ENCODE measurements at regions not wholly inside any gene's neighbourhood (a gene's known extent, or its start where the extent isn't known, plus 50 kb on each side); places are given as distances from the start of the nearest gene placed in this dataset.

- TF ChIP-seq, protein P1, sequence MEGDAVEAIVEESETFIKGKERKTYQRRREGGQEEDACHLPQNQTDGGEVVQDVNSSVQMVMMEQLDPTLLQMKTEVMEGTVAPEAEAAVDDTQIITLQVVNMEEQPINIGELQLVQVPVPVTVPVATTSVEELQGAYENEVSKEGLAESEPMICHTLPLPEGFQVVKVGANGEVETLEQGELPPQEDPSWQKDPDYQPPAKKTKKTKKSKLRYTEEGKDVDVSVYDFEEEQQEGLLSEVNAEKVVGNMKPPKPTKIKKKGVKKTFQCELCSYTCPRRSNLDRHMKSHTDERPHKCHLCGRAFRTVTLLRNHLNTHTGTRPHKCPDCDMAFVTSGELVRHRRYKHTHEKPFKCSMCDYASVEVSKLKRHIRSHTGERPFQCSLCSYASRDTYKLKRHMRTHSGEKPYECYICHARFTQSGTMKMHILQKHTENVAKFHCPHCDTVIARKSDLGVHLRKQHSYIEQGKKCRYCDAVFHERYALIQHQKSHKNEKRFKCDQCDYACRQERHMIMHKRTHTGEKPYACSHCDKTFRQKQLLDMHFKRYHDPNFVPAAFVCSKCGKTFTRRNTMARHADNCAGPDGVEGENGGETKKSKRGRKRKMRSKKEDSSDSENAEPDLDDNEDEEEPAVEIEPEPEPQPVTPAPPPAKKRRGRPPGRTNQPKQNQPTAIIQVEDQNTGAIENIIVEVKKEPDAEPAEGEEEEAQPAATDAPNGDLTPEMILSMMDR (conservative IDR thresholded peaks at IDR 0.05), result no peak
- no peak for TF ChIP-seq ZFX (IDR thresholded peaks at IDR 0.05)
Measured at GRCh38 chr15:88975891-88976290, 62.7 kb upstream of the MFGE8 start.
